Rectal smooth muscle tissue (tissue), 1 donor: ENCODE measurements at regions not wholly inside any gene's neighbourhood (a gene's known extent, or its start where the extent isn't known, plus 50 kb on each side); places are given as distances from the start of the nearest gene placed in this dataset.

Experiments
- H3K27ac ChIP-seq: one replicate; pipeline ENCODE4 v1.7.0; 2013; ENCODE audit warnings: low read depth, low read length, inconsistent platforms
- H3K27me3 ChIP-seq: one replicate; pipeline ENCODE4 v1.7.0; 2013; ENCODE audit warnings: low read length; ENCODE audit not compliant: control insufficient read depth, insufficient read depth
- H3K36me3 ChIP-seq: one replicate; pipeline ENCODE4 v1.7.0; 2013; ENCODE audit warnings: low read length; ENCODE audit not compliant: control insufficient read depth, insufficient read depth
- H3K4me1 ChIP-seq: one replicate; pipeline ENCODE4 v1.7.0; 2013; ENCODE audit warnings: low read length; ENCODE audit not compliant: control insufficient read depth, insufficient read depth
- H3K4me3 ChIP-seq: one replicate; pipeline ENCODE4 v1.7.0; 2013; ENCODE audit warnings: low read length
- H3K9ac ChIP-seq: one replicate; pipeline ENCODE4 v1.7.0; 2013; ENCODE audit warnings: low read length

GRCh38 chr1:81660286-81660685, 140.4 kb upstream of the ADGRL2 start:
- no peak overlapping the region for H3K9ac ChIP-seq
- H3K27me3 ChIP-seq, result no peaks in the 10 kb centered on the region
- H3K4me1 ChIP-seq, result no peaks in the 10 kb centered on the region
- H3K27ac ChIP-seq, result no peak overlapping the region
- H3K4me3 ChIP-seq, result no peak overlapping the region
- no peaks in the 10 kb centered on the region for H3K36me3 ChIP-seq

GRCh38 chr1:81654657-81655056, 146.1 kb upstream of the ADGRL2 start:
- no peaks in the 10 kb centered on the region for H3K27me3 ChIP-seq
- H3K4me1 ChIP-seq, result no peaks in the 10 kb centered on the region
- H3K36me3 ChIP-seq, result no peaks in the 10 kb centered on the region
- H3K27ac ChIP-seq, result no peak overlapping the region
- no peak overlapping the region for H3K9ac ChIP-seq
- H3K4me3 ChIP-seq, result no peak overlapping the region

GRCh38 chr1:81654147-81654546, 146.6 kb upstream of the ADGRL2 start:
- Histone ChIP-seq H3K36me3 (no peaks in the 10 kb centered on the region), H3K4me3 (no peak overlapping the region), H3K27me3 (no peaks in the 10 kb centered on the region), H3K27ac (no peak overlapping the region), H3K4me1 (no peaks in the 10 kb centered on the region), H3K9ac (no peak overlapping the region)

- Histone ChIP-seq H3K27me3 (no peaks in the 10 kb centered on the region), H3K9ac (no peak overlapping the region), H3K4me3 (no peak overlapping the region), H3K27ac (no peak overlapping the region), H3K36me3 (no peaks in the 10 kb centered on the region), H3K4me1 (no peaks in the 10 kb centered on the region)
Observed at GRCh38 chr1:81650776-81651175, 150.0 kb upstream of the ADGRL2 start.

GRCh38 chr1:81635816-81636215, 164.9 kb upstream of the ADGRL2 start:
- Histone ChIP-seq H3K27me3 (no peaks in the 10 kb centered on the region), H3K9ac (no peak overlapping the region), H3K36me3 (no peaks in the 10 kb centered on the region), H3K4me1 (no peaks in the 10 kb centered on the region), H3K27ac (no peak overlapping the region), H3K4me3 (no peak overlapping the region)

- Histone ChIP-seq H3K27ac (no peak overlapping the region), H3K27me3 (no peaks in the 10 kb centered on the region), H3K36me3 (no peaks in the 10 kb centered on the region), H3K9ac (no peak overlapping the region), H3K4me1 (no peaks in the 10 kb centered on the region), H3K4me3 (no peak overlapping the region)
Observed at GRCh38 chr1:81634294-81634693, 166.4 kb upstream of the ADGRL2 start.

- H3K4me1 ChIP-seq, result no peaks in the 10 kb centered on the region
- no peak overlapping the region for H3K9ac ChIP-seq
- no peaks in the 10 kb centered on the region for H3K27me3 ChIP-seq
- H3K4me3 ChIP-seq, result no peak overlapping the region
- H3K36me3 ChIP-seq, result no peaks in the 10 kb centered on the region
- no peak overlapping the region for H3K27ac ChIP-seq
Observed at GRCh38 chr1:81619156-81619555, 181.6 kb upstream of the ADGRL2 start.

GRCh38 chr1:81618376-81618775, 182.4 kb upstream of the ADGRL2 start:
- Histone ChIP-seq H3K27me3 (no peaks in the 10 kb centered on the region), H3K9ac (no peak overlapping the region), H3K27ac (no peak overlapping the region), H3K4me1 (no peaks in the 10 kb centered on the region), H3K4me3 (no peak overlapping the region), H3K36me3 (no peaks in the 10 kb centered on the region)

- Histone ChIP-seq H3K27ac (no peak overlapping the region), H3K27me3 (no peaks in the 10 kb centered on the region), H3K9ac (no peak overlapping the region), H3K4me3 (no peak overlapping the region), H3K36me3 (no peaks in the 10 kb centered on the region), H3K4me1 (no peaks in the 10 kb centered on the region)
Observed at GRCh38 chr1:81617308-81617967, 183.3 kb upstream of the ADGRL2 start.

- Histone ChIP-seq H3K27me3 (no peaks in the 10 kb centered on the region), H3K9ac (no peak overlapping the region), H3K27ac (no peak overlapping the region), H3K4me1 (no peaks in the 10 kb centered on the region), H3K4me3 (no peak overlapping the region), H3K36me3 (no peaks in the 10 kb centered on the region)
Observed at GRCh38 chr1:81613803-81614202, 186.9 kb upstream of the ADGRL2 start.

- Histone ChIP-seq H3K4me3 (no peak overlapping the region), H3K27ac (no peak overlapping the region), H3K36me3 (no peaks in the 10 kb centered on the region), H3K9ac (no peak overlapping the region), H3K4me1 (no peaks in the 10 kb centered on the region), H3K27me3 (no peaks in the 10 kb centered on the region)
Observed at GRCh38 chr1:81607924-81608323, 192.8 kb upstream of the ADGRL2 start.

GRCh38 chr1:81607086-81607485, 193.6 kb upstream of the ADGRL2 start:
- no peaks in the 10 kb centered on the region for H3K4me1 ChIP-seq
- H3K27me3 ChIP-seq, result no peaks in the 10 kb centered on the region
- H3K4me3 ChIP-seq, result no peak overlapping the region
- H3K9ac ChIP-seq, result no peak overlapping the region
- H3K27ac ChIP-seq, result no peak overlapping the region
- H3K36me3 ChIP-seq, result no peaks in the 10 kb centered on the region

- Histone ChIP-seq H3K4me1 (no peaks in the 10 kb centered on the region), H3K4me3 (no peak overlapping the region), H3K36me3 (no peaks in the 10 kb centered on the region), H3K9ac (no peak overlapping the region), H3K27me3 (no peaks in the 10 kb centered on the region), H3K27ac (no peak overlapping the region)
Observed at GRCh38 chr1:81606656-81607055, 194.1 kb upstream of the ADGRL2 start.
